ENCODE measurements at regions not wholly inside any gene's neighbourhood (a gene's known extent, or its start where the extent isn't known, plus 50 kb on each side); places are given as distances from the start of the nearest gene placed in this dataset.

DNA sequence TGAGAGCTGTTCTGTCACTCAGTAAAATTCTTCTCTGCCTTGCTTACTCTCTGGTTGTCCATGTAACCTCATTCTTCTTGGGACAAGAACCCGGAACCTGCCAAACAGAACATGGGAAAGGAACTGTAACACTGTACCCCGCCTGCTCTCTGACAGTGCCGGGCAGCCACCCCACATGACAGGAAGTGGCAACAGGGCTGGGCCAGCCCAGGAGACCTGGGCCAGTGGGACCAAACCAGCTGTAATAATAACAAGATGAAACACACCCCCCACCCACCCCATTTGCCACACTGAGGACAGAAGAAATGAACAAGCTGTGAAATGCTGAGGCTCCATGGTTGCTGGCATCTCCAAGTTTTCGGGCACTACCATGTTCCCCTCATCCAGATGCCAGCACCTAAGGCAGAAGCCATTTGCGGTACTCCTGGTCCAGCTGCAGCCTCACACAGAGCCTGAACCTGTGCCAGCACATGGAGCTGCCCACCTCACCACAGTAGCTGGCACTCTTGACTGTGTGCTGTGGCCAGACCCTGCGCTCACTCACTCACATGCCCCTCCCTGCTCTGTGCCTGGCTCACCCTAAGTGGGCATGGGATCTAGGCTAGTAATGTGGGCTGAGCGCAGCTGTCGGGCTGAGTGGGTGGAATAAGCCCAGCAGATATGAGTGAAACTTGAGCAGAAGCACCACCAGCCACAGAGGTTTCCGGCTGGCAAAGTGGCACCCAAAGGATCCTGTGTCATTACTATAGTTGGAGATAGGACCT, 126.2 kb upstream of the UGT8 start:
- no peak for DNase-seq

DNA sequence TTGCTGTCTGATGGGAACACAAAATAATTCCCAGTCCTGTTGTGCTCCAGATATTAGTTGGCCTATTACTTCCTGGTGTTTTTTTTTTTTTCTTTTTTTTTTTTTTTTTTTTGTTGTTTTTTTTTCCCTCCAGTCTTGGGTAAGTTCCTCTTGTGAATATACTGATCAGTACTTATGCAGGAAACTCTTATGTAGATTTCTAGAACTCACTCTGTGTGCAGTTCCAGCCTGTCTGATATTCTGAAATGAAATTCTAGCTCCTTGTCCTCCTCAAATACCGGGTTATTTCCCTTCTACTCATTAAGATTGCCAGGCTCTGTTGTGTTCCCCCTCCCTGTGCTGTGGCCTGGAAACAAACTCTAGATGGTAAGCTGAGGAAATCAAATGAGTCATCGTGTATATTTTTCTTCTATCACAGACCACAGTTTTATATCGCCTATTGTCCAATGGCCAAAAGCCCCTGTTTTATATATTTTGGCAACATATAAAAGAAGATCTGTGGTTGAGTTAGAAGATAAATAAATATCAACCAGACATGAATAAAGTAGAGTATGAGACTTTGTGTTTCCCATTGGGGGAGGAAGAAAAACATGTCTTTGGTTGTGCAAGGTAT, 124.3 kb upstream of the UGT8 start:
- no peak for DNase-seq

DNA sequence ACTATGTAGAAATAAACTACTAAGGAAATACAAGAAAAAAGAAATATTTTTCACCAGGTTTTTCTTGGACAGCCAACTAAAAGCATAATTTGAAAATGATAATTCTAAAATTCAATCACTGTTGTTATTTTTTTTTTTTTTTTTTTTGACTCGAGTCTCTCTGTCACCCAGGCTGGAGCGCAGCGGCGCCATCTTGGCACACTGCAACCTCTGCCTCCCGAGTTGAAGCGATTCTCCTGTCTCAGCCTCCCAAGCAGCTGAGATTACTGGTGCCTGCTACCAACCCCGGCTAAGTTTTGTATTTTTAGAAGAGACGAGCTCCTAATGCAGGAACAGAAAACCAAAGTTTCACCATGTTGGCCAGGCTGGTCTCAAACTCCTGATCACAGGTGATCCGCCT, 122.3 kb upstream of the UGT8 start:
- no peak for DNase-seq

DNA sequence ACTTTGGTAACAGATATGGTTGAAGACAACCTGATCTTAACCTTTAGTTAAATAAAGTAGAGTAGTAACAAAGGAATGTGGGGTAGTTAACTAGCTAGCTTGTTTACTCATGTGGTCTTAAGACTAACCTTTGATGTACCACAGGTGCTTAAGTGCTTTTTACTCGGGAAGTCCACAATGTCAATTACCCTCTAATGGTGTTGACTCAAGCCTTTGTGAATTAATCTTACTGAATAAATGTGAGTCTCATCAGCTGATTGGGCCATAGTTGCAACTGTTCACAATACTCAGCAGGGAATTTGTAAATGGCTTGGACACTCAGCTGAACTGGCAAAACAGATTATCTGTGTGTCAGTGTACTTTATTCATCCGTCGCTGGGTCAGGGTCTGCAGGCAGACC, 119.0 kb upstream of the UGT8 start:
- DNase-seq = no peak

DNA sequence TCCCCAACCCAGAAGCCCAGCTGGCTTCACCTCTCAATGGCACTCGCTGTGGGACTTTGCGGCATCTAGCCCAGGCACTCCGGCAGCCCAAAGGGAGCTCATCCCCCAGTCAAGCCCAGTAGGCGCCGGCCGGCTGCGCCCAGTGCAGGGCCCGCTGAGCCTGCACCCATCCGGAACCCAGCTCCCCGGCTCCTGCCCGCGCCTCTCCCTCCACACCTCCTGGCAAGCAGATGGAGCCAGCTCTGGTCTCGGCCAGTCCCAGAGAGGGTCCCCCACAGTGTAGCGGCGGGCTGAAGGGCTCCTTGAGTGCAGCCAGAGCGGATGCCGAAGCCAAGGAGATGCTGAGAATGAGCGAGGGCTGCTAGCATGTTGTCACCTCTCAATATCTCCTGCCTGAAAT, 116.8 kb upstream of the UGT8 start:
- DNase-seq = no peak

DNA sequence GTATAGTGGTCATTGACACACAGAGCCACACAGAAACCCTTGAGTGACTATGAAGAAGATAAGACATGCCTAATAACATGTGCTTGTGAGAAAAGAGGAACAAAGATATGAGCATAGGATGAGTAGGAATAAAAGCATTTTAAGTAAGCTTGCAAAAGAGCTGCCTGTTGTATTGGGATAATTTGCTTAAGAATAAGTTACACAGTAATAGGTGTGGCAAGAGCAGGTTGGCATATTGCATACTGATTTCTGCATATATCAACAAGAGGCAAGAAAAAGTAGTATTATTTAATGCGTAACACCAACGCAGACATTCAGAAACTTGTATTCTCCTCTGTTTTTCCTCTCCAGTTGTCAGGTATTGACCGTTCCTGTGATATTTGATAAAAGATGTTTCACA, 111.5 kb upstream of the UGT8 start:
- DNase-seq = no peak

DNA sequence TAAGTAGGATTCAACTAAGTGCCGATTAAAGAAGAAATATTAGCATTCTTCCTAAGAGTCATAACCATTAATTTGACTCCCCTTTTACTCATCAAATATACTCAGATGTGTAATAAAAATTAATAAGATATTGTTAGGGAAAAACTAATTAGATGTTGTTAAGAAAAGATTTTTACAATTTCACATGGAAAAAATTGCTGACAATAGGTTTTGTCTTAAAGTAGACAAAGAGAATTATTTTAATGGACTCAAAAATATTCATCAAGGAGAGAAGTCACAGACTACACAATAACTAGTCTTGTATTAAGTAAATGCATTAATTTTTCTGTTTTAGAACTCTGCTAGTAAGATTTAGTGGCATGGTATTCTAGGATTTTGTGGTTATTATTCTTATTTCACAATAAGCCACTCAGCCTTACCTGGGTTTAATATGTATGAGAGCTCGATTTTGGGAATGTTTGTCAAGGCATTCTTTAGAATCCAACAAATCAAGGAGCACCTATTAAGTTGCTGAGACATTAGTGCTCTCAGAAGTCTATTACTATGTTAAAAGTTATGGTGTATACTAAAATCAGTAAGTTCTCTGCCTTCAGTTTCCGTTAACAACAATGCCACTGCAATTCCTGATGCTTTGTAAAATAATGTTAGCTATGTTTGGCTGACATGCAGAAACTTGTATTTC, 110.2 kb upstream of the UGT8 start:
- no peak for DNase-seq

DNA sequence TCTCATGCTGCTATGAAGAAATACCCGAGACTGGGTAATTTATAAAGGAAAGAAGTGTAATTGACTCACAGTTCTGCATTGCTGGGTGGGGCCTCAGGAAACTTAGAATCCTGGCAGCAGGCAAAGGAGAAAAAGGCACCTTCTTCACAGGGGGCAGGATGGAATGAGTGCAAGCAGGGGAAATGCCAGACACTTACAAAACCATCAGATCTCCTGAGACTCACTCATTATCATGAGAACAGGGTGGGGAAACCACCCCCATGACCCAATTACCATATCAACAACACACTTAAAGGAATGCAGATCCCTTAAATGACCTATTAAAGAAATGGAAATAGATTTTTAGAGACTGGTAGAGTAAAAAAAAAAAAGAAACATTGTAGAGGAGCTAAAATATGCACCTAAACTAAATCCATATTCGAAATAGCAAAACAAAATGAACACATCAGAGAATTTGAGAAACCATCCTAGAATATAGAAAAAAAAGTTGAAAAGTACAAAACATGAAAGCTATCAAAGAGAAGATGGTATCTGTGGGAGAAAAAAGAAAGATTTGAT, 104.3 kb upstream of the UGT8 start:
- no peak for DNase-seq

DNA sequence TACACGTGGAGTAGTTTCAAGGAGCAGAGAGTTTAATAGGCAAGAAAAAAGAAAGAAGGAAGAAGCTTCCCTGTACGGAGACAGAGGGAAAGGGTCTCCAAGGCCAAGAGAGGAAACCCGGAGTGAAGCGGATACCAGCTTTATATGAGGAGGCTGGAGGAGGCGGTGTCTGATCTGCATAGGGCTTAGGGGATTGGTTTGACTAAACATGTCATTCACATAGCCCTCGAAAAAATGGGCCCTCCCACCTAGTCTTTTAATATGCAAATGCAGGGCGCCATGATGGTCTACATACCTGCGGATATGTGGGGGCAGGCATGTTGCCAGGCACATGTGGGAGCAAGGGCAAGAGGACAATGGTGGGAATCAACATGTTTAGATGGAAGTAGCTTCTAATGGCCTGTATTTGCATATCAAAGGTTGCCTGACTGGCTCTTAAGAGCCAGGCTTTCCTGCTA, 103.1 kb upstream of the UGT8 start:
- DNase-seq = no peak

DNA sequence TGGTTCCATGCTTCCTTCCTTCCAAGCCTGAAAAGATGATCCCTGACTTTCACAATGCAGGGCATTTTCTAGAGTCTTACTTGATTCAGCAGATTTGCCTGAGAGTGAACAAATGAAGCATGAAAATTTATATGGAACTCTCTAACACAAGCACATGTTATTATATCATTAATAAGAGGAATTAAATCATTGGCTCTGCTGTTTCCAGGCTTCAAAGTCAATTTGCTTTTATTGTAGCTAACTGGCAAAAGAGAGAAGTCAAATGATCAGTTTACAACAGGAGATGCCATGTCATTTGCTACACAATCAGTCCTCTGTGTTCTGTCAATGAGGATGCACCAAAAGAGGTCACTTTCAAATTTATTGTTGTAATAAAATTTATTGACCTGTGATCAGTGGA, 101.5 kb upstream of the UGT8 start:
- no peak for DNase-seq

DNA sequence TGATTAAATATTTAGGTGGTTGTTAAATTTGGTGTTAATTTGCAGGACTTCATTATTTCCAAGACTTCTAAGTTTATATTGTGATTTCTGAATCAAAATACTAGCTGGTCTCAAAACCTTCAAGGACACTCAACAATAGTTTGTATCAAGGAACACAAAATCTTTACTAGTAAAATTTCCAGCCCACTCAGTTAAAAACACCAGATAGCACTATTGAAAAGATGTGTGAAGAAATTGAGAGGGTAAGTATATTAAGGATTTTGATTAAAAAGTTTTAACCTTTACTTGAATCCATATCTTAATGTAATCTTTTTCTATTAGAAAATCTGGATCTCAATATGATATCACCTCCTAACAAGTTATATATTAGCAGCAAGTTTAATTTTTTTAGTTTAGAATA, 89.3 kb upstream of the UGT8 start:
- DNase-seq = no peak

DNA sequence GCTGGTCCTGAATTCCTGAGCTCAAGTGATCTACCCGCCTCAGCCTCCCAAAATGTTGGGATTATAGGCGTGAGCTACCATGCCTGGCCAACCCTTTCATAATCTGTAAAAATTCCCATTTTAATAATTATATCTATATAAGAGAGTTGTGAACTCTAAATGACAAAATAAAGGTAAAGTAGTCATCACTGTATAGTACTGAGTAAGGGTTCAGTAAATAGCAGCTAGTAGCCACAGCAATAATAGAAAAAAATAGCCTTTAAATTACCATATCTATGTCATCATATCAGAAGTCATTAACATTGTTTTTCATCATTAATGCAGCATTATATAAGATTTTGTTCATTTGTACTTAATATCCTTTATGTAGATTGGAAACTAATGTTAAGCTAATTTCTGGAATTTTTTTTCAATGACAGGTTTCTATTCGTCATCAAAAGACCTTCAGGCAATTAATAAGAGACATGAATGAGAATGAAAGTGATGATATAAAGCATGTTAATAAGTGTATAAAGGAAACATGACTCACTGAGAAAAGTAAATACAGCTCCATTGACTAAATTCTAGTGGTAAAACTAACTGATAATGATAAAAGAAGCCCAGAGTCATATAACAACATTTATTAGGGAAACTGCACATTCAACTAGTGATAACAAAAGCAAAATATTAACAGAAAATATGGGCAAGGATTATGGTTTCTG, 85.9 kb upstream of the UGT8 start:
- no peak for DNase-seq

DNA sequence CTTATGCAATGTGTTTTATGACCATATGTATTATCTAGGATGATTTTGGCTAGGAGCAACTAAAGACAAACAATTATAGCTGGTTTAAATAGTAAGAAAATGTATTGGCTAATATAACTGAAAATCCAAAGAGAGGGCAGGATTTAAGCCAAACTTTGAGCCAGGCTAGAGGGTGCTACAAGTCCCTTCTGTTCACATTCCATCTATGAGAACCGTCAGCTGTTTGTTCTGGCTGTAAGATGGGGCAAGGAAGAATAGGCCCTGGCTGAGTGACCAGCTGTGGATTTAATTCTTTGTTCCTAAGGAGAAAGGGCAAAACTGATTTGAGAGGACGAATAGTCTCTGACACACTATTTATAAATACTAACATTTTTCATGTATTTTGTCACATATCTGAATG, 79.2 kb upstream of the UGT8 start:
- DNase-seq = no peak

DNA sequence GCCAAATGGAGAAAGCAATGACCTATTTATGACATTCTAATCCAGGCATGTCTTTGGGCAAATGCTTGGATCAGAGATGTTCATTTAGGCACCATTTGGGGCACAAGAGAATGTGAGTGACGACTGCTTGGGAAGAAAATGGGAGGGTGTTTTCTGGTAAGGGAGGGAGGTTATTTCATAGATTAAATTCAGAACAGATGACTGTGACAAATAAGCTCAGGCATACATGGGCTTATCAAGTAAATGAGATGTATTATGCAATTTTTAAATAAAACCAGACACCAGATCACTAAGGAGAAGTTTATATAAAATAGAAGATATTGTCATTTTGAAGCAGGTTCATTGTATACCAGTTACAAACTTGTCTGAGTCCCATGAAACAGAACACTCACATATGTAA, 71.4 kb upstream of the UGT8 start:
- no peak for DNase-seq

DNA sequence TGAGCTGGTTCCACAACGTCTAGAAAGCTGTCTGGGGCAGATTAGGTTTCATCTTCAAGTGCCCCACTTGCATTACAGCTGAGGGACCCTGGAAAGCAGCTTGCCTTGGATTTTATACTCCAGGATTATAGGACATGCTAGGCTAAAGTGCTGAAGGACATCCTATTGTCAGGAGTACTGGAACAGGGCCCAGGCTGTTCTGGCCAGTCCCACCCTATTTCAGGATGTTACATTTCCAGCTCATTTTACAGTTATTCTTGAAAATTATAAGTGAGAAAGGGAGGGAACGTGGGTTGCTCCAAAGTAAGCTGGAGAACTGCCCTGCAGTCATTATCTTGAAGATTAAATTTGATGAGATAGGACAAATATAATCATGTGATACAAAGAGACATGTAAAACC, 71.0 kb upstream of the UGT8 start:
- DNase-seq = no peak

DNA sequence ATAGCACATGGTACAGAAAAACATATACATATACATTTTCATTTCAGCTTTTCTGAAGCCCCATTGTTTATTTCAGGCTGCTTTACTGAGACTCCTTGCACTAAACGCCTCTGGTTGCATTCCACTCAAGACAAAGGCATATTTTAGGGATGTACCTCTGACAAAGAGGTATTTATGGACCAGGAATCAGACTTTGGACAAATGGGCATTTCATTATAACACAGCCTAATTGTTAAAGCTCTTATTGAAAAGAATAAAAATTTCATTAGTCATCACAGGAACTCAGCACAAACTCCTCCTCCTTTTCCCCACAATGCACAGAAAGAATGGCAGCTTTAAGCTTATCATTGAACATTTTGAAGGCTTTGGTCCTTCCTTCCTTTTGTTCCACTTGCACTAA, 62.9 kb upstream of the UGT8 start:
- DNase-seq = no peak

DNA sequence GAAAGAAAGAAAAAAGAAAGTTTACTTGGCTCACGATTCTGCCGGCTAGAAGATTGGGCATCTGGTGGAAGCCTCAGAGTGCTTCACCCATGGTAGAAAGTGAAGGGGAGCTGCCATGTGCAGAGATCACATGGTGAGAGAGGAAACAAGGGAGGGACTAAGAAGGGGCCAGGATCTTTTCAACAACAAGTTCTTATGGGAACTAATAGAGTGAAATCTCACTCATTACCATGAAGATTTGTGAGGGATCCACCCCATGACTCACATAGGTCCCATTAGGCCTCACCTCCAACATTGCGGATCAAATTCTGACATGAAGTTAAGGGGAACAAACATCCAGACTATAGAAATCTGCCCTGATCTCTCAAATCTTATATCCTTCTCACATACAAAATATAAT, 61.3 kb upstream of the UGT8 start:
- no peak for DNase-seq

DNA sequence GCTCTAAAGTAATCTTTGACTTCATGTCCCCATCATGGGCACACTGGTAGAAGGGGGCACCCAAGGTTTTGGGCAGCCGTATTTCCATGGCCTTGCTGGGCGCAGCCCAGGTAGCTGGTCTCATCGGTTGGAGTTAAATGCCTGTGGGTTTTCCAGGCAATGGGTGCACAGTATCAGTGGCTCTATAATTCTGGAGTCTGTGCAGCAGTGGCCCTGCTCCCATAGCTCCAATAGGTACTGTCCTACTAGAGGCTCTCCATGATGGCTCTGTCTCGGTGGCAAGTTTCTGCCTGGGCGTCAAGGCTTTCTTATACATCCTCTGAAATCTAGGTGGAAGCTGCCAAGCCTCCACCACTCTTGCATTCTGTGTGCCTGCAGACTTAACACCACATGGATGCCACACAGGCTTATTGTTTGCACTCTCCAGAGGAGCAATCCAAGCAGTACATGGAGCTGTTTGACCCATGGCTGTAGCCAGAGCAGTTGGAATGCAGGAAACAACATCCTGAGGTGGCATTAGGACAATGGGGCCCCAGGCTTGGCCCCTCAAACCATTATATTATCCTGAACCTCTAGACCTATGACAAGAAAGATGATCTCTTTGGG, 60.5 kb upstream of the UGT8 start:
- no peak for DNase-seq

DNA sequence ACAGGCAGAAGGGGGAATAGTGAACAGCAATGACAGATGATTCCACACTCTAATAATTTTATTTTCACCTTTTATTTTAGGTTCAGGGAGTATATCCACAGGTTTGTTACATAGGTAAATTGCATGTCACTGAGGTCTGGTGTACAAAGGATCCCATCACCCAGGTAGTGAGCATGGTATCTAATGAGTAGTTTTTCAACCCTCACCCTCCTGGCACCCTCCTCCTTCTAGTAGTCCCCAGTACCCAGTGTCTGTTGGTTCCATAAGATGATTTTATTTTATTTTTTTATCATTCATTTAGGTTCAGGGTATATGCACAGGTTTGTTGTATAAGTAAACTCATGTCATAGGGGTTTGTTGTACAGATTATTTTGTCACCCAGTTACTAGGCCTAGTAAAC, 58.6 kb upstream of the UGT8 start:
- no peak for DNase-seq

DNA sequence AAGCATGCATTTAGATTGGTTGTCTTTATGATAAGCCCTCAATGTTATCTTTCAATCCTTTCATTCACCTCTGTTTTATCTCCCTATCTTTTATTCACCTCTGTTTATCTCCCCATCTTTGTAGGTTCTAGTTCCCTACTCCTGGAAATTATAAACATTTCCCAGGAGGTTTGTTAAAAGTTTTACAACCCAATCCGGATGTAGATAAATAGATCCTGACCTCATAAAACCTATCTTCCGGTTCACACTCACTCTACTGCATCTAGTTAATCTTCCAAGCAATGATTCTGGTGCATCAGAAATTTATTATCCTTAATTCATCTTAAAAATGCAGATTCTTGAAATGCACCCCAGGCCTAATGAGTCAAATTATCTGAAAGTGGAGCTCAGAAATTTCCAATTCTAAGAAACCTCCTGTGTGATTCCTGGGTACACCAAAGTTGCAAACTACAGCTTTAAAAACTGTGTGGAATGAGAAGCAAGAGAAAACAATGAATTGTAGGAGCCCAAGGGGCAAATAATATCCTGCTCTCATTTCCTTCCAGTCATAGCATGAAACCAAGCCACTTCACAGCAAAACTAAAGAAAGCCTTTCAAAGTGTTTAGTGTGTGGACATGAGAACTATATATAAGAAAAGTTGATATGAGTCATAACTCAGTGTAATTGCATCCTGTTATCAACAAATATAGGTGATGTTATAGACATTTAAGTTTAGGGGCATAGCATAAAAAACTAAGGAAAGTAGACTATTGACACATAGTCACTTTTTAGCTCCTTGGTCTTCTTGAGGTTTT, 51.1 kb upstream of the UGT8 start:
- no peak for DNase-seq

All from DMS79 (cell line).